Kidney glomerular epithelial cell (primary cell): ENCODE measurements at regions not wholly inside any gene's neighbourhood (a gene's known extent, or its start where the extent isn't known, plus 50 kb on each side); places are given as distances from the start of the nearest gene placed in this dataset.

ENCODE experiments used
- DNase-seq: peaks from one replicate; lab custom pipeline; 2025; lab: John Stamatoyannopoulos, UW

DNA sequence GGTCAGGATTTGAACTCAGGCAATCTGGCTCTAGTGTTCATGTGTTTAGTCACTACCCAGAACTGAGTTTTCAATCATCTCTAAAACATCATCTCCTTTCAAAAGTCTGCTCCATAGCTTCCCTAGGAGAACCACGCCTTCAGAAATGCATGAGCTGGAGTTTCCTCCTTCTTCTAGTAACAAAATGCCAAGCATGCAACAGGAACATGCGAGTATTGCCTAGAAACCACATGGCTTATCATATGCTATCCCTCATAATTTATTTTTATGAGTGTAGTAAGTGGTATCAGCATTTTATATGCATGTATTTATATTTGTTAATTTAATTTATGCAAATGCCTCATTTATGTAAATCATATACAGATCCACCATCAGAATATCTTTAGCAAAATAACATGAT, 170.9 kb downstream of the RAB11FIP2 start:
- DNase-seq, result no peak

DNA sequence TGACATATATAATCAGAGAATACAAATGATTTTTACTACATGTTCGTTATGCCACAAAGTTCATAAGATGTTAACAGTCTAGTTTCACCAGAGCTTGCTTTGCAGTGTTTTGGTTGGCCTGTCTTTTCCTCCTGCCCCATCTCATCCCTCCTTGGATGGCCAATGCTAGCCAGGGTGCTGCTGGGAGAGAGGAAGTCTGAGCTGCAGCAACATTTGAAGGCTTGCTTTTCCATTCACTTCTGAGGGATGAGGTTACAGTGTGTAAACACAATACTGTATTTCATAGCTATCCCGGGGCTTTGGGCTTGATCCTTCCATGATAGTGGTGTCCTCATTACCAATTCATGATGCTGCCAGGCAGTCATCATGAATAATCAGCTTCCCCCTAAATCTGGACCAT, 170.5 kb downstream of the RAB11FIP2 start:
- no peak for DNase-seq

DNA sequence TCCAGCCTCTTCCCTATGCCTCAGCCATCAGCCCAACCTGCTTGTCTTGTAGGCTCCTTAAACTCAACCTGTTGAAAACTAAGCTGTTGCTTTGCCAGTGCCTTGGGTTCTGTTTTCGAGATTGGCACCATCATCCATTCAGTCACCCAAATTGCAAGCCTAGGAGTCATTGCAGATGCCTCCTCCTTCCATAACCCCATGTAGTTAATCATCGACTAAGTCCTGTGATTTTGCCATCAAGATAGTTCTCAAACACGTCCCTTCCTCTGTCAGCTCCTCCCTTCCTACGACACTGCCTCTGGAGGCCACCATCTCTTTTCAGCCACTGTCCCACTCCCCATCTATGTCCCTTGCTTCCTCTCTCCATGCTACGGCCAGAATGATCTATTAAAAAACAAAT, 168.1 kb downstream of the RAB11FIP2 start:
- DNase-seq, result no peak

DNA sequence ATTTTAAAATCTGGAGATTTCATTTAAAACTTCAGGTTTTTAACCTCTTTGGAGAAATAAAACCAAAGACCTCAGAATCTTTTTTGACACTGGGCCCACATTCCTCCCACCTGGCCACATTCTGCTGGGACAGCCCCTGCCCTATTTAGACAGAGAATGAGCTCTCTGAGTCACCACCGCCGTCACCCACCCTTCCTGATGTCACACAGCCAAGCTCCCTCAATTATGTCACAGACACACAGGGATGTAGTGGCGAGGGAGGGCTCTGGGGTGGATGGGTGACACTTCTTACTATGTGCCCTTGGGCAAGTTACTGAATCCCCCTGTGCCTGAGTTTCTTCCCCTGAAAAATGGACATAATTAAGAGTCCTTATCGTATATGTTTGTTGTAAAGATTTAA, 162.6 kb downstream of the RAB11FIP2 start:
- no peak for DNase-seq

DNA sequence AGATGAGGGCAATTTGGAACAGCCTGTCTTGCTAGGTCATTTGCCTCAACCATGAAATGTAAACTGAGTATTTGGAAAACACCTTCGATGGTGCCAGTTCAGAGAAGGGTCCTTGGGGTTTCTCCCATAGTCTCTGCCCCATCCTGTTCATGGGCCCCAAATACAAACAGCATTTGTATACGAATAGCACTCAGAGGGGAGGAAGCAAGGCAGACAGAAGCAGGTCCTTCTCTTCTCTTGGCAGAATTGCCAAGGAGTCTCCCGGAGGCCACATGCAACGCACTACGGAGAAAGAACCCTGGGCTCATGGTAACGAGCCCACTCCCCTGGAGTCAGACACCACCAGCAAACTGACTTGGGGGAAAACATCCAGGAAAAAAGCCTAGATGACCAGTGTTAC, 162.1 kb downstream of the RAB11FIP2 start:
- no peak for DNase-seq

DNA sequence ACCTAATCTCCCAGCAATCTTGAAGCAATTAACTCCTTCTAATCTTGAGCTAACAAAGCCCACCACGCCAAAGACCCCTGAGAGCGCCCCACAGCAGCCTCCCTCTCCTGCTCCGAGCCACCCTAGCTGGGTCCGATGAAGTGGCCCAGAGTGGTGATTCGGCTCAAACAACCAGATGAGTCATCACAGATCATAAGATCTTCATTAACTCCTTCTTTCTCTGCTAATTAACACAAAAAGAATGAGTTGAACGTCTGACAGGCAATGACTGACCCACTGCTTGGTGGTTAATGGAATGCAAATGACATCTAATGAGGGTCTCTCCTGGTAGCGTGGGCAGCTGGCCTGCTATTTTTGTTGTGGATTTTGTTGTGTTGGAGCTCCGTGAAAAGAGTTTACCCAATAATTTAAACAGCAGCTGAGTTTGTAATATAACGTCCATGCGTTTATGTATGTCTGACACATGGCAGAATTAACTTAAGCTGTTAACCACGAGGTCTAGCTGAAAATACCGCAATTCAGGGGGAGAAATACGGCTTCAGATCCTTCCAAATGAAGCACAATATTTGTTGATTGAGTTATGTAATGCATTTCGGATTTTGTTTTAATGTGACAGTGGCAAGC, 161.4 kb downstream of the RAB11FIP2 start:
- DNase-seq, result no peak

DNA sequence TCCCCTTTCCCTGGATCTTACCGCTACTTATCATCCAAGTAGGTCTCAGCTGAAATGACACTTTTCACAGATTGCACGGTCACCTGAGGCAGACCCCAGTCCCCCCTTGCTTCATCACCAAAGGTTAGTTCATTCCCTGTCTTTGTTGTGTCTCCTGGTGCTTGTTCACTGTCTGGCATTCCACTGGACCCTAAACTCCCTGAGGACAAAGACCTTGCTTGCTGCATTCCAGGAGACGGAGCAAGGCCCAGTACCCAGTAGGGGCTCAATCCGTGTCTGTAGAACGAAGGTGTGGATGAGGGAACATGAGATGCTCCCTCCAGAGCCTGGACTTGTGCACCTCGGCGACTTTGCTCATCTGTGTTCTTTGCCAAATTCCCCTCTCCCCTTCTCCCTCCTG, 160.0 kb downstream of the RAB11FIP2 start:
- no peak for DNase-seq

DNA sequence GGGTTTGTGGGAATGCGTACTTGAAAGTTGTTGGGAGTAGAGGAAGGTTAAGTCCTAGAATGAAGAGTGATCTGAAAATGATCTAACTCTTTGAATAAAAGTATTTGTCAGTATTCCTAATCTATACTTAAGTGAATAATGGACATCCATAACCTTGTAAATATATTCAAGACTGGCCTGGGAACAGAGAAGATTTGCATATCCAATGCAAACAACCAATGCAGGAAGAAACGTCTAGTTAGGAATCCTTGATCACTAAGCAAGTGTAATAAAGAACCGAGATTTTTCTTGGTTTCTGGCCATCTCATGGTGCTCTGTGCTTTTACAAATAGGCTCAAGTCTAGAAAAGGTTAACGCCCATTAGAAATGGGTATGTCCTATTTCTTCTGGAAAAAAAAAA, 157.1 kb downstream of the RAB11FIP2 start:
- DNase-seq, result no peak

DNA sequence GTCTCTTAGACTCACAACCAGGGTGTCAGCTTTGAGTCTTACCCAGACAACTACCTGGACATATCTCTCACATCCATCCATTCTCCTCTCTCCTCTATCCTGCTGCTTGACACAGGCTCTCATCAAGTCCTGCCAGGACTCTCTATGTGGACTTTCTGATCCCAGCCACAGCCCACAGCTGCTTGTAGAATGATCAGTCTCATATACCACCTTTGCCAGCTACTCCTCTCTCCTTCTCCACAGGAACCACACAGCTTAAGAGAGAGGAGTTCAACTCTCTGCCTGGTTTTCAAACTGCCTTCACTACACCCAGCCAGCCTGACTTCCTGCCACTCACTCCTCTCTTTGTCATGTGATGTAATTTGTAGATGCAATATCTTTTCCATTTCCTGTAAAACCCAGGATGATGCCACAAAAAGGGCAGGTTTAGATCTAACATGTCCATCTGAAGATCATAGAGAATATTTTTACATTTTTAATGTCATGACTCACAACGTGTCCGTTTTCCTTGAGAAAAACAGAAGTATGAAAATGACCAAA, 154.0 kb downstream of the RAB11FIP2 start:
- no peak for DNase-seq

DNA sequence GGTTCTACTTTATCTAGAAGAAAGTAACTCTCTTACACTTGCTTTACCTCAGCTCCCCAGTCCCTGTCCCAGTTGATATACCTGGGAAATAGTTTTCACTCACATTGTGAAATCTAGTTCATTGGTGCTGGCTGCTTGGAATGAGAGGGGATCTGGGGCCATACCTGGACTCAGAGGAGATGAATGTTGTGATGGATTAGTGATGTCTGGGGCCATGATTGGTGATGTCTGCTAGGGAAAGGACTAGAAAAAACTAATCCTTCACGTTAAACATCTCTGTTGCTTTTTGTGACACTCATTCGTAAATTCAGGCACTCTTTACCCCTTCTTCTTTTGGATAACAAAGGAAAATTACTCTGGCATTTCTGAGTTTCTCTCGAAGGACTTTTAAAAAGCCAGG, 152.4 kb downstream of the RAB11FIP2 start:
- DNase-seq, result no peak

DNA sequence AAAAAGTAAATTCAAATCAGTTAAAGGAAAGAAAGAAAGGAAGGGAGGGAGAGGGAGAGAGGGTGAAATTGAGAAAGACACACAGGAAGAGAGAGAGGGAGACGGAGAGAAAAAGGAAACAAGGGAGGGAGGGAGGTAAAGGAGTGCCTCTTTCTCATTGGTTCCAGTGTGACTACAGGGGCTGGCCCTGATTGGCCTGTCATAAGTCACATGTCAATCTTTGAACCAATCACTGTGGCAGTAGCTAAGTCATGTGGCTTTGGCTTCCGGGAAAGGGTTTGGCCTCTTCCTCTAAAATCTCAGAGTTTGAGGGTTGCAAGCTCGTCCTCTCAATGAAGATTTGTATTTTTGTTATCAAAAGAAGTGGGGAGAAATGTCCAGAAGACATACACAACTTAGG, 150.2 kb downstream of the RAB11FIP2 start:
- DNase-seq, result no peak

DNA sequence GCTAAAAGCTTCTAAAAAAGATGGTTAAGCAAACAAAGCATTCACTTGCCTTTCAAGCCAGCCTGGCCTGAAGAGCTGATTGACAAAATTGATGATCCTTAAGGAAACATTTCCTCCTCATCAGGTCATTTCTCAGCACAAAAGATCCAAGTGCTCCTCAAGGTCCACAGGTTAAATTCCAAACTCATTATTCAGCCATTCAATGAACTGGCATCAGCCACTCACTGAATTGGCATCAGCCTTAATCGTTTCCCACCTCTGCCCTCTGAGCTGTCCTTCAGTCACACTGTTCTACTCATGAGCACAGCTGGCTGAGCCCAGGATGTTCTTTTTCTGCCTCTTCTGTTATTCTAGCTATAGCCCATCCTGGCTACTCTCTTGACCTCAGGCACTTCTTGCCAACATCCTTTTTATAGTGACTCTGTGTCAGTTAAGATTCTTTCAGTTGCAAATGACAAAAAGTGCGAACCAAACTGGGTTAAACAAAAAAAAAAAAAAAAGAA, 147.5 kb downstream of the RAB11FIP2 start:
- DNase-seq, result peak; percentile 47

DNA sequence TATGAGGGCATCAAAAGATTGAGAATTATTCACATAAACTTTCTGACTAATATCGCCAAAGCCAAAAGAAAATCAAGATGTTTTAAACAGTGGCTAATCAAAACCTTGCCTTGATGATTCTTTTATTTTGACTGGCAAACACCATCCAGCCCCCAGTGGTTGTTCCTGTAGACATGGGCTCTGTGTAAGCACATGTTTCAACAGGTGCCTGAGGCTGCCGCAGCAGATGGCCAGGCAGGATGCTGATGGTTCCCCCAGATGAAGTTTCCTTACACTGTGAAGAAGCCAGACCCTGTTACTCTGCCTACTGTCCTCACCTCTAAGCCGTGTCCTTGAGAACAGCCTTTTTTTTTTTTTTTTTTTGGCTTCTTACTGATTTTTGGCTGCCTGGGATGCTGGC, 146.5 kb downstream of the RAB11FIP2 start:
- no peak for DNase-seq

DNA sequence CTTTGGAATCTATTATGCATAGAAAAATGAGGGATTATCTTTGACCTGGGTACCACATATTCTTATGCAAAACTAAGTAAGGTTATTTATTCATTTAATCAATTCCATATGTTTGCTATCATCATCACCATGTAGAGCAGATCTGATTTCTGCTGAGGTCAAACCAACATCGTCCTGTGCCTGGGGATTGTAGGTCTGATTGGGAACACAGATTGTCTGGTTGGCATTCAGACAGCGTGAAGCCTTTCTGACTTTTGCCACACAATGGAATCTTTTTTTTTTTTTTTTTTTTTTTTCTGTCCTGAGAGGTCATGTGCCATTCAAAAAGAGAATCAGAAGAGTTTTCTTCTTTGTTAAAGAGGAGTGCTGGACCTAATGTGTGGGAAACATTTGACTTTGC, 142.9 kb downstream of the RAB11FIP2 start:
- DNase-seq, result no peak

DNA sequence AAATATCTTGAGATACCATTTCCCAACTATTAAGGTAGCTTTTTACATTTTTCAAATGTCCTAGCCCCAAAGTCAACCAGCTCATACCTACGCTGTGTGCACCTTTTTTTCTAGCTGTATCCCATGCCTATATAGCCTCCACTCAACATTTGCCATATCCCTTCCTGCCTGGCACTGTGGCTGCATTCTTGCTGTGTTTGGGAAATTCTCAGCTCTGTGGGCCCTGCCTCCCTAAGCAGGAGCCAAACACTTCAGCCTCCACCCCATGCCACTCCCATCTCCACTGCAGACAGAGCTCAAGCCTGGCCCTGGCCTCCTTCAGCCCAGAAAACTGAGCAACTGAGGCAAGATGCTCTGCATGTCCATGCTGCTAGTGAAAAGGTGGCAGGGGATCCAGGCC, 141.3 kb downstream of the RAB11FIP2 start:
- DNase-seq, result no peak

DNA sequence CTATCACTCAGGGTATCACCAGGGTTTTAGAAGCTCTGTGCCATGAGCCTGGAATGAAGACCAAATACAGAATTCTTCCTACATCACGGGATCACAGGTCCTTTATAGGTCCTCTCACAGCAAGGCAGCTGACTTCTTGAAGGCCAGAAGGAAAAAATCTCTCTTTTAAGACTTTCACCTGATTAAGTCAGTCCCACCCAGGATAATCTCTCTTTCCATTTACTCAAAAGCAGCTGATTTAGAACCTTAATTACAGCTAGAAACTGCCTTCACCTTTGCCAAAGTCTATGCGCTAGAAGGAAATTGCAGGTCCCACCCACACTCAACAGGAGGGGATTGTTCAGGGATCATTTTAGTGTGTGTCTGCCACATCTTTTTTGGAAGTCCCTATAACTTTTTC, 135.1 kb downstream of the RAB11FIP2 start:
- no peak for DNase-seq

DNA sequence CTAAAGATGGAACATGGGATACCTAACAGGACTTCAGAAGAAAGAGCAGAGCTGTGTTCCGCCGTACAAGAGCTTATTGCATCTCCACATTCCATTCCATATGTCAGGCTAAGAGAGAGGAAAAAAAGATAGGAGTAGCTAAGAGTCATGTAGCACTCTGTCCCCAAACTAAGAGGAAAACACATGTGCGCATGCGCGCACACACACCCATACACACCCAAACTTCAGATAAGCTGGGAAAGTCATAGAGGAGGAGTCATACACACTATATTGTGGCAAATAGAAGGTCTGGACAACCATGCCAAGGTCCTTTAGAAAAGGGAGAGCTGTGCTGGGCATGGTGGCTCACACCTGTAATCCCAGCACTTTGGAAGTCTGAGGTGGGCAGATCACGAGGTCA, 132.4 kb downstream of the RAB11FIP2 start:
- DNase-seq, result no peak

DNA sequence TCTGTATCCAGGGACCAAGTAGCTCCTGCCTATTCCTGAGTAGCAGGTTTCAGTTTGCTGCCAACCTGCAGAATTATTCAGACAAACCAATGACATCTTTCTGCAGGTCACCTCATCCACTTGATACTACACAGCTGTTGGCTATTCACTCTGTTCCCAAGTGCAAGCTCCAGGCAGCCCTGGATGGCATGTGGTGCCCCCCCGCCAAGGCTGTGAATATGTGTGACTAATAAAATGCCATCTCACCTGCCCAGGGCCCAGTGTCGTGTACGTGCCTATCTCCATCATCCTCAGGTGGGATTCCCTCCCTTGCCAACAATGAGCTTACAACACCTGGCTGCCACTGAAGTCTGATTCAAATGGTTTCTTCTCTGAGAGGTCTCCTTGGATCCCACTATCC, 125.8 kb downstream of the RAB11FIP2 start:
- DNase-seq, result no peak

DNA sequence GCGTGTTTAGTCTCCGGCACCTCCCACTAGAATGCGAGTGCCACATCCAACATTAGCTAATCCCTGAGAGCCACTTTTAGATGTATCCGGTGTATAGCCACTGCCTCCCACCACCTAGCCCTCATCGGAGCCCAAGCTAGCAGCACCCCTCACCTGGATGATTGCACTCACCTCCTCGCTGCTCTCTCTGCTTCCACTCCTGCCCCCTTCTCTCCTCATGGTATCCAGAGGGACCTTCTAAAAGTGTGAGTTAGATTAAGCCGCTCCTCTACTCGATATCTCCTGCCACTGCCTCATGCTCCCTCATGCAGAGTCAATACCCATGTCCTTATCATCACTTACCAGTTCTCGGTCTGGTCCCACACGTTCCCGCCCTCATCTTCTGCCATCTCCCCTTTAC, 125.3 kb downstream of the RAB11FIP2 start:
- DNase-seq, result no peak

DNA sequence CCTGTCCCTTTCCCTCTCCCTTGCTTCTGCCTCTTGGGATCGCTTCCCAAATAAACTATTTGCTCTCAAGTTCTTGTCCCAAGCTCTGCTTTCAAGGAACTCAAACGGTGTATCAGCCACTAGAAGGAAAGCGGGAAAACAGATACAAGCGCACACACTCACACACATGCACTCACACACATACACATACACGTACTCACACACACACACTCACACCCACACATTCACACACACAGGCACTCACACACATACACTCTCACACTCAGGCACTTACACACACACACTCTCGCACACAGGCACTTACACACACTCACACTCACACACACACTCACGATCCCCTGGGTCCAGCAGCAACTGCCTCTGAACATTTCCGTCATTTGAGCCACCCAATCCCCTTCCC, 121.9 kb downstream of the RAB11FIP2 start:
- no peak for DNase-seq

DNA sequence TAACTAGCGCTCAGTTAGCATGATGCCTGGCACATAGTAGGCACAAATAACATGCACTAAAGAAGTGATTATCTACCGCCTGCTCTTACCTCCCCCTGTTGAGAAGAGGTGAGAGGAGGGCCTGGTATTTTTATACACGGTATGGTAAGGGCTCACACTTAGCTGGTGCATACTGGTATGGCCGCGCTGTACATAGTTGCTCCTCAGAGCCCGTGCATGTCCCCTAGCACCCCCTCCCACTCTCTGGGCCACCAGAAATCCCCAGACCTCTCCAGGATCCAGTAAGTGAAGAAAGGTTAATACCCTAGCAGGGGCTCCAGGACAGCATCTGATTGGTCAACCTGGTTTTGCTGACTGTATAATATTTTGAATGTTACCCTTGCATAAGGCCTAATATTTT, 121.4 kb downstream of the RAB11FIP2 start:
- DNase-seq, result no peak

DNA sequence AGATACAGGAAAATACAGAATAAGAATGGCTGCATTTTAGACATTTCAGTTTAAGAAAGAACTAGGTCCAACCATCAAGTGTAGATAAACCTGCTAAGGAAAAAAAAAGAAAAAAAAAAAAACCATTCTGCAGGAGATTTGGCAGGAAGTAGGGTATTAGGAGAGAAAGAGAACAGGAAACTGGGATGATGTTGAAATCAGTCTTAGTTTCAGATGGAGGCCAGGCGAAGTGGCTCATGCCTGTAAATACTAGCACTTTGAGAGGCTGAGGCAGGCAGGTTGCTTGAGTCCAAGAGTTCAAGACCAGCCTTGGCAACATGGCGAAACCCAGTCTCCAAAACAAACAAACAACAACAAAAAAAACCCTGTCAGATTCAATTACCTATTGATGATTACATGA, 120.2 kb downstream of the RAB11FIP2 start:
- DNase-seq, result no peak

DNA sequence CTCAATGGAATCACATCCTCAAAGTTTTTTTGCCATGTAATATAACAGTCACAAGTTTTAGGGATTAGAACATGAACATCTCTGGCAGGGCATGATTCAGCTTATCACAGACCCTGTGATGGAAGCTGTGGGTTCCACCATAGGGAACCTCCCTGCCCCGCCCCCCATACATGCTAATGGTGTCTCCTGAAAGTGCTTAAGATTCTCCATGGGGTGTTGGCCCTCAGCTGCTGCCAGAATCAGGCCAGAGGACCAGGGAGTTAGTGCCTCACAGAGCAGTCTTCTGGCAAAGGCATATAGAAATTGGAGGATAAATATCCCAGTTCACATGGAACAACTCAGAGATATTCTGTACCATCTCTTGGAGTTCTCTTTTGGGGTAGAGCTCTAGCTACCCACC, 119.4 kb downstream of the RAB11FIP2 start:
- no peak for DNase-seq

DNA sequence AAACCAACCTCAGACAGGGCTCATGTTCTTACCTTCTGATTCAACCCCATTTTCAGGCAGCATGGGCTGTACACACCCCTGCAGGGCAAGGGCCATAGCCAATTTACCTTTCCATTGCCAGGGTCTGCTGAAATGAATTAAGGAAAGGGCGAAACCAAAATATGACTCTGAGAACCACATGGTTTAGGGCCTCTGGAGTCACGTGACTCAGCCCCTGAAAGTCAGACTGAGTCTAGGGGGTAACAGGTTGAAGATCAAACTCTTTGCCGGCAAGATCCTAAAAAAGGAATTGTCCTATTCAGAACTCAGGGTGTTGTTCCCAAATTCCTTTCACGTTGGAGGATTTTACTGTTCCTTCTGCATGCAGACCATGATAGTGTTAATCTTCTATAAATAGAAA, 118.9 kb downstream of the RAB11FIP2 start:
- no peak for DNase-seq
